HG02763 (cell line): ENCODE measurements at regions not wholly inside any gene's neighbourhood (a gene's known extent, or its start where the extent isn't known, plus 50 kb on each side); places are given as distances from the start of the nearest gene placed in this dataset.
"Not testable (repeated sequence)": the region's sequence is repeated elsewhere in the genome, so short reads cannot be mapped to it uniquely, and the experiment has no call there.

Experiments
- ATAC-seq: cut with Tn5 transposase; IDR thresholded peaks from one replicate; pipeline ENCODE4 v1.9.1; 2021; ENCODE audit warnings: mild to moderate bottlenecking, moderate library complexity; ENCODE audit not compliant: unreplicated experiment

- ATAC-seq, result not testable (repeated sequence)
Observed at GRCh38 chr7:6989968-6990367, 163.9 kb upstream of the CCZ1B start.

- not testable (repeated sequence) for ATAC-seq
Observed at GRCh38 chr7:6990426-6991152, 164.5 kb upstream of the CCZ1B start.

DNA sequence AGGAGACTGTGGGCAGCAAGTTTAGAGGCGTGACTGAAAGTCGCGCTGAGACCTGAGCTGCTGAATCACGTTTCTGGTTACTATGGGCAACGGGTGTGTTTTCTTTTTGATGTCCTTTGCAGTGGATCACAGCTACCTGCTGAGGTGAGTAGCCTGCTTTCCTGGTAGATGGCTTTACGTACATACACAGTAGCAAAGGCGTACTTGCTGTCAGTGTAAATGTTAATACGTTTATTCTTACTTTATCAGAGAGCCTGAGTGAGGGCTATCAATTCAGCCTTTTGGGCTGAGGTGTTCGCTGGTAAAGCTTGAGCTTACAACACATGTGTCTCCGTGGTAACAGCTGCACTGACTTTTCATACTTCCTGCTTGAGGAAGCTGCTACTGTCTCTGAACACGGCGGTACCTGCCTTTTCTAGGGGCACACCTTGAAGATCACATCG is 165.1 kb upstream of the CCZ1B start:
- ATAC-seq, result not testable (repeated sequence)

- not testable (repeated sequence) for ATAC-seq
Observed at GRCh38 chr7:6991686-6992085, 165.6 kb upstream of the CCZ1B start.

GRCh38 chr7:6992133-6992532 is 166.1 kb upstream of the CCZ1B start:
- ATAC-seq, result not testable (repeated sequence)

DNA sequence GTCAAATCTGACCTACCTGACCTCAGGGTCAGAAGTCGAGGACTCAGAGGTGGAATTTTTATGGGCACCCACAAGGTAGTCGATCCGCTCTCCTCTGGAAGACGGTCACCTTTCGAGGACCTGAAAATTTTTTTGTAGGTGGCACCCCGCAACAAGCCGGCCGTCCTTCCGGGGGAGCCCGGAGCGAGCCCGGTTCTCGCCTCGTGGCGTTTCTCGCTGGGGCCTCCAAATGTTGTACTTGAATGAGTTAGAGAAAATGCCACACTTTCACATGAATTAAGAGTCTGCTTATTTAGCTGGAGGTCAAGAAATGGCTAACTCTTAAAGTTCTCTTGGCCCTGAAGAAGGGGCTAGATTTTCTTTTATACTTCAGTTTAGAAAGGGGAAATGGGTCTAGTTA is 169.0 kb upstream of the CCZ1B start:
- ATAC-seq, result not testable (repeated sequence)

- ATAC-seq, result not testable (repeated sequence)
Observed at GRCh38 chr7:6995493-6996289, 169.6 kb upstream of the CCZ1B start.

DNA sequence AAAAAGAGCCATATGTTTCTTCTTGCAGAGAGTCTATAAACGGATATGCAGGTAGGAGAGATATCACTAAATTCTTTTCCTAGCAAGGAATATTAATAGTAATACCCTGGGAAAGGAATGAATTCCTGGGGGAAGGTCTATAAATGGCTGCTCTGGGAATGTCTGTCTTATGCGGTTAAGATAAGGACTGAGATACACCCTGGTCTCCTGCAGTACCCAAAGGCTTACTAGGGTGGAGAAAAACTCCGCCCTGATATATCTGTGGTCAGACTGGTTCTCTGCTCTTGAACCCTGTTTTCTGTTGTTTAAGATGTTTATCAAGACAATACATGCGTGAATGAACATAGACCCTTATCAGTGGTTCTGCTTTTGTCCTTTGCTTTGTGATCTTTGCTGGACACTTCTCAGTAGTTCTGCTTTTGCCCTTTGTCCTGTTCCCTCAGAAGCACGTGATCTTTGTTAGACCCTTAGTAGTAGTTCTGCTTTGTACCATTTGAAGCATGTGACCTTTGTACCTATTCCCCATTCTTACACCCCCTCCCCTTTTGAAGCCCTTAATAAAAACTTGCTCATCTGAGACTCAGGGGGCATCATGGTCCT is 173.1 kb upstream of the CCZ1B start:
- ATAC-seq, result not testable (repeated sequence)

DNA sequence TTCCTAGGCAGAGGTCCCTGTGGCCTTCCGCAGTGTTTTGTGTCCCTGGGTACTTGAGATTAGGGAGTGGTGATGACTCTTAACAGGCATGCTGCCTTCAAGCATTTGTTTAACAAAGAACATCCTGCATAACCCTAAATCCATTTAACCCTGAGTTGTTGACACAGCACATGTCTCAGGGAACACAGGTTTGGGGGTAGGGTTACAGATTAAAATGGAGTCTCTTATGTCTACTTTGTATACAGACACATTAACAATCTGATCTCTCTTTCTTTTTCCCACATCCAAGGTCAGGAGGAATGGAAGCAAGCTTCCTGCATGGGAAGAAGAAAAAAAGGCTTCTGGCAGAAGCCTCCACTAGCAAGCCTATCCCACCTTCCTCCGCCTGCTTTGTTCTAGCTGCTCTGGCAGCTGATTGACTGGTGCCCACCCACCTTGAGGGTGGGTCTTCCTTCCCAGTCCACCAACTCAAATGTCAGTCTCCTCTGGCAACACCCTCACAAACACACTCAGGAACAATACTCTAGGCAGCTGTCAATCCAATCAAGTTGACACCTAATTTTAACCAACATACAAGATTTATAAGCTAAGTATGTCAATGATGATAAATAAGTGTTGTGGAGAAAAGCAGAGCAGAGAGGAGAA is 176.5 kb upstream of the CCZ1B start:
- no peak for ATAC-seq

GRCh38 chr7:7005303-7005702 is 177.0 kb upstream of the C1GALT1 start:
- ATAC-seq, result no peak

GRCh38 chr7:7005949-7006348 is 176.4 kb upstream of the C1GALT1 start:
- not testable (repeated sequence) for ATAC-seq

DNA sequence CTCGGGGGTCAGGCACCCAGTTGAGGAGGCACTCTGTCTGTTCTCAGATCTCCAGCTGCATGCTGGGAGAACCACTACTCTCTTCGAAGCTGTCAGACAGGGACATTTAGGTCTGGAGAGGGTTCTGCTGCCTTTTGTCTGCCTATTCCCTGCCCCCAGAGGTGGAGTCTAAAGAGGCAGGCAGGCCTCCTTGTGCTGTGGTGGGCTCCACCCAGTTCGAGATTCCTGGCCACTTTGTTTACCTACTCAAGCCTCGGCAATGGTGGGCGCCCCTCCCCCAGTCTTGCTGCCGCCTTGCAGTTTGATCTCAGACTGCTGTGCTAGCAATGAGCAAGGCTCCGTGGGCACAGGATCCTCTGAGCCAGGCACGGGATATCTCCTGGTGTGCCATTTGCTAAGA is 171.1 kb upstream of the C1GALT1 start:
- not testable (repeated sequence) for ATAC-seq

- ATAC-seq, result not testable (repeated sequence)
Observed at GRCh38 chr7:7011751-7012150, 170.6 kb upstream of the C1GALT1 start.

- ATAC-seq, result no peak
Observed at GRCh38 chr7:7014827-7015595, 167.3 kb upstream of the C1GALT1 start.

DNA sequence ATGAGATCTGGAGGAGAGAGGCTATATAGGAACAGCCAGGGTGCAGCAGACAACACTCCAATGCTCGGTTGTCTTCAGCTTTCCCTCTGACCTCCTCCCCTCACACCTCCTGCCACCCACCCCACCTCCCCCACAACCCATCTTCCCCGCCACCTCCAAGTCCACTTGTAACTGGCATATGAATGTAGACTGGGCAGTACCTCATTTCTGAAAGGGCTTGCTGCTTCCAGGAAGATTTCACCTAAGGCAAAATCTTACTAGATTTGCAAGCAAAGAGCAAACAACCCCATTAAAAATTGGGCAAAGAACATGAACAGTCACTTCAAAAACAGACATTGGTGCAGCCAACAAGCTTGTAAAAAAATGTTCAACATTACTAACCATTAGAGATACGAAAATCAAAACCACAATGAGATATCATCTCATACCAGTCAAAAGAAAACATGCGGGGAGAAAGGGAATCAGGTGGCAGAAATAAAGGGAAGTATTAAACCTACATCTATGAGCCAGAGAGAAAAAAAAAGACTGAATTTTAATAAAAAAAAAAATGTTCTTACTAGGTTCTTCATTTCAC is 164.6 kb upstream of the C1GALT1 start:
- ATAC-seq, result no peak

GRCh38 chr7:7018290-7018689 is 164.1 kb upstream of the C1GALT1 start:
- no peak for ATAC-seq

GRCh38 chr7:7032221-7032620 is 150.1 kb upstream of the C1GALT1 start:
- no peak for ATAC-seq

DNA sequence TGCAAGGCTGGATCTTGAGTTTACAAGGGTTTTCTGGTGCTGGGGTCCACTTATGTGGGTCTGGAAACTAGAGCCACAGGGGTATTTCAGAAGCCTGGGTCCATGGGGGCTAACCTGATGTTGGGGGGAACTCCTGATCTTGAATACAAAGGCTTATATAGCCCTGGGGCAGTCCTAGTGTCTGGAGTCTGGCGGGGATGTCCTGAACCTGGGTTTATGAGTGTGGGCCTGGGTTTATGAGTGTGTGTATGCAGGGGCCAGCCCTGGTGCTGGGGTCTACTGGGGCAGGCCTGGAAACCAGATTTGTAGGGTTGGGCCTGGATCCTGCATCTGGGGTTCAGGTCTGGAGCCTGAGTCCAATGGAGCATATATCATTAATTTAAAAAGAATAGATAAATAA is 146.5 kb upstream of the C1GALT1 start:
- ATAC-seq, result no peak

- not testable (repeated sequence) for ATAC-seq
Observed at GRCh38 chr7:7042286-7042893, 140.0 kb upstream of the C1GALT1 start.

DNA sequence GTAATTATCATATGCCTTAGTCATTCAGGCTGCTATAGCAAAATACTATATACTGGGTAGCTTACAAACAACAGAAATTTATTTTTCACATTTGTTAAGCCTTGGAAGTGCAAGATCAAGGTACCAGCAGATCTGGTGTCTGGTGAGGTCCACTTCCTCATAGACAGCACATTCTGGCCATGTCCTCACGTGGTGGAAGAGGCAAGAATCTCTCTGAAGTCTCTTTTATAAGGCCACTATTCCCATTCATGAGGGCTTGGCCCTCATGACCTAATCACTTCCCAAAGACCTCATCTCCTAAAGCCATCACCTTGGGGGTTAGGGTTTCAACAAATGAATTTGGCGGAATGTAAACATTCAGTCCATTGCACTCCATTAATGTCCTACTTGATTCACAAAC is 137.5 kb upstream of the C1GALT1 start:
- ATAC-seq, result no peak
